Endothelial cell (in vitro differentiated cells): ENCODE measurements at regions not wholly inside any gene's neighbourhood (a gene's known extent, or its start where the extent isn't known, plus 50 kb on each side); places are given as distances from the start of the nearest gene placed in this dataset.

Source experiments
- DNase-seq: peaks from one replicate; pipeline ENCODE4 v3.0.0; 2021; ENCODE audit warnings: low spot score
- H3K27ac Mint-ChIP-seq: one replicate; pipeline ENCODE4 v1.8.0; 2021; ENCODE audit warnings: mixed read lengths, inconsistent platforms; ENCODE audit not compliant: unreplicated experiment
- H3K27me3 Mint-ChIP-seq: one replicate; pipeline ENCODE4 v1.8.0; 2021; ENCODE audit warnings: mild to moderate bottlenecking, moderate library complexity, mixed read lengths, inconsistent platforms; ENCODE audit not compliant: unreplicated experiment
- H3K36me3 Mint-ChIP-seq: one replicate; pipeline ENCODE4 v1.8.0; 2021; ENCODE audit warnings: mild to moderate bottlenecking, low read depth, mixed read lengths, inconsistent platforms; ENCODE audit not compliant: unreplicated experiment
- H3K4me1 Mint-ChIP-seq: one replicate; pipeline ENCODE4 v1.8.0; 2021; ENCODE audit warnings: mild to moderate bottlenecking, mixed read lengths, inconsistent platforms; ENCODE audit not compliant: unreplicated experiment
- H3K4me3 Mint-ChIP-seq: one replicate; pipeline ENCODE4 v1.8.0; 2021; ENCODE audit warnings: mild to moderate bottlenecking, mixed read lengths, inconsistent platforms; ENCODE audit not compliant: unreplicated experiment
- H3K9me3 Mint-ChIP-seq: one replicate; pipeline ENCODE4 v1.8.0; 2021; ENCODE audit warnings: mixed read lengths, inconsistent platforms; ENCODE audit not compliant: unreplicated experiment
- TF ChIP-seq, protein P1 (sequence below): fragments of 200-600 bp; sonication (generic); IDR thresholded peaks from one replicate; pipeline ENCODE4 v1.5.0; 2021; ENCODE audit warnings: antibody characterized with exemption; ENCODE audit not compliant: unreplicated experiment

DNA sequence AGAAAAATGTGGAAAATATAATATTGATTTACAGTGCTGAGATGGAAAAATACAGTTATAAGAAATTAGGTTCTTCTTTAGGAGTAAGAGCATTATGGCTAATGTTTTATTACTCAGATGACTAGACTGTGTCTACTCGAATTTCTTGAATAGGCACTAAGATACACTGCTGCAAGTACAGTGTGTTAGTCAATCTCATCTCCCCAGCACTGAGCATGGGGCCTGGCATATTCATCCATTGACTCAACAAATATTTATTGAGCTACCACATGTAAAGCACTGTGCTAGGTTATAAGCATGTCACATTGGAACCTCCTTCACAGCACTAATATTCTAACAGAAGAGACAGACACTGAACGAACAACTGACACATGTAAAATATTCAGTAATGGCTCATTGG, 242.5 kb upstream of the GPC6 start:
- Mint-ChIP-seq H3K4me3 (no peak overlapping the region), H3K9me3 (no peaks in the 10 kb centered on the region), H3K4me1 (no peaks in the 10 kb centered on the region), H3K27ac (no peak overlapping the region), H3K36me3 (no peaks in the 10 kb centered on the region), H3K27me3 (no peaks in the 10 kb centered on the region)
- DNase-seq, result no peak
- TF ChIP-seq, protein P1, sequence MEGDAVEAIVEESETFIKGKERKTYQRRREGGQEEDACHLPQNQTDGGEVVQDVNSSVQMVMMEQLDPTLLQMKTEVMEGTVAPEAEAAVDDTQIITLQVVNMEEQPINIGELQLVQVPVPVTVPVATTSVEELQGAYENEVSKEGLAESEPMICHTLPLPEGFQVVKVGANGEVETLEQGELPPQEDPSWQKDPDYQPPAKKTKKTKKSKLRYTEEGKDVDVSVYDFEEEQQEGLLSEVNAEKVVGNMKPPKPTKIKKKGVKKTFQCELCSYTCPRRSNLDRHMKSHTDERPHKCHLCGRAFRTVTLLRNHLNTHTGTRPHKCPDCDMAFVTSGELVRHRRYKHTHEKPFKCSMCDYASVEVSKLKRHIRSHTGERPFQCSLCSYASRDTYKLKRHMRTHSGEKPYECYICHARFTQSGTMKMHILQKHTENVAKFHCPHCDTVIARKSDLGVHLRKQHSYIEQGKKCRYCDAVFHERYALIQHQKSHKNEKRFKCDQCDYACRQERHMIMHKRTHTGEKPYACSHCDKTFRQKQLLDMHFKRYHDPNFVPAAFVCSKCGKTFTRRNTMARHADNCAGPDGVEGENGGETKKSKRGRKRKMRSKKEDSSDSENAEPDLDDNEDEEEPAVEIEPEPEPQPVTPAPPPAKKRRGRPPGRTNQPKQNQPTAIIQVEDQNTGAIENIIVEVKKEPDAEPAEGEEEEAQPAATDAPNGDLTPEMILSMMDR, result no peak

DNA sequence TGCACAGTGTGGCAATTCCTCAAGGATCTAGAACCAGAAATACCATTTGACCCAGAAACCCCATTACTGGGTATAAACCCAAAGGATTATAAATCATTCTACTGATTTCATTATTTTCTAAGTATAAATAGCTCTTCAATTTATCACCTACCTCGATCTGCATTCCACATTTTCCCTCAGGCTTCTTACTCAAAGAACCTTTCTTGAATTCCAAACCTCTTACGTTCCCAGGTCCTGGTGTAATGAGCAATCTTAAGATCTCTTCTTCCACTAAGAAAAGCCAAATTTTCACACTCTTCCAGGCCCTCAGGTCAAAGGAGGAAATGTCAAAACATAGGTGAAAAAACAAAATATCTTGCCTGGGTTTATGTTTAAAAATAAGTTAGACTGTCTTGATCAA, 237.3 kb upstream of the GPC6 start:
- Mint-ChIP-seq H3K9me3 (no peaks in the 10 kb centered on the region), H3K4me1 (no peaks in the 10 kb centered on the region), H3K4me3 (no peak overlapping the region), H3K27me3 (peaks cover 1% of the 10 kb centered on the region), H3K27ac (no peak overlapping the region), H3K36me3 (no peaks in the 10 kb centered on the region)
- TF ChIP-seq, protein P1, result no peak
- DNase-seq, result no peak

DNA sequence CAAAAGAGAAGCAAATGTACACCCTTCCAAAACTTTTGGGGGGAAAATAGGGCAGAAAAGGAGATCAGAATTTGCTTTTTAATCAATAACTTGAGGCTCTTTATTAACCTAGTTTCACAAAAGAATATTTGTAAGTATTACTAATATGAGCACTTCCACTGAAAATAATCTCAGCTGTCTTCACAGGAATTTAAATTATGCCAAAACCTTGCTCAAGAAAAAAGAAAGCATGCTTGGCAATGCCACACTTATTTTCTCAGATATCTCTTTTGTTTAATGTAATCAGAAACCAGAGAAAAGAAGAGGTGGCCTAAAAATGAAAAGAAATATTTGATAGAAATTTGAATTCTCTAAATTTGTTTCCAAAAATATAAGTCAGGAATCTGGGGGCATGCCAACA, 234.9 kb upstream of the GPC6 start:
- H3K27ac Mint-ChIP-seq, result no peak overlapping the region
- DNase-seq, result no peak
- TF ChIP-seq, protein P1, result no peak
- H3K36me3 Mint-ChIP-seq, result no peaks in the 10 kb centered on the region
- peaks cover 3% of the 10 kb centered on the region for H3K27me3 Mint-ChIP-seq
- H3K4me1 Mint-ChIP-seq, result no peaks in the 10 kb centered on the region
- H3K9me3 Mint-ChIP-seq, result no peaks in the 10 kb centered on the region
- H3K4me3 Mint-ChIP-seq, result no peak overlapping the region

DNA sequence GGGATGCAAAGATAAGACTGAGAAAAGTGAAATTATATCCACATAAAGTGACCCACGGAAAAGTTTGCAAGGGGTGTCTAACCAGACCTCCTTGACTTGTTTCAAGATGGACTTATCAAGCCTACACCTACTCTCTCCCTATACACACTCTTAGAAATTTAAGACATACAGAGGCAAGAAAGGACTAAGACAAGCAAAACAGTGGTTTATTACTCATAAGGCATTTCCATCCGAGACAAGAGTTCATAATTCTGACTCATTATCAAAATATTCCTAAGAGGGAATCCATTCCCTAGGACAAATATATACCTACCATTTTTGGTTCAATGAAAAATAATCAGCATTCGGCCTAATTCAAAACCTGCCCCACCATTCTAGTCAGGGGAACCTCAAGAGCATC, 232.6 kb upstream of the GPC6 start:
- H3K36me3 Mint-ChIP-seq, result no peaks in the 10 kb centered on the region
- H3K27me3 Mint-ChIP-seq, result peaks cover 3% of the 10 kb centered on the region
- no peak overlapping the region for H3K27ac Mint-ChIP-seq

DNA sequence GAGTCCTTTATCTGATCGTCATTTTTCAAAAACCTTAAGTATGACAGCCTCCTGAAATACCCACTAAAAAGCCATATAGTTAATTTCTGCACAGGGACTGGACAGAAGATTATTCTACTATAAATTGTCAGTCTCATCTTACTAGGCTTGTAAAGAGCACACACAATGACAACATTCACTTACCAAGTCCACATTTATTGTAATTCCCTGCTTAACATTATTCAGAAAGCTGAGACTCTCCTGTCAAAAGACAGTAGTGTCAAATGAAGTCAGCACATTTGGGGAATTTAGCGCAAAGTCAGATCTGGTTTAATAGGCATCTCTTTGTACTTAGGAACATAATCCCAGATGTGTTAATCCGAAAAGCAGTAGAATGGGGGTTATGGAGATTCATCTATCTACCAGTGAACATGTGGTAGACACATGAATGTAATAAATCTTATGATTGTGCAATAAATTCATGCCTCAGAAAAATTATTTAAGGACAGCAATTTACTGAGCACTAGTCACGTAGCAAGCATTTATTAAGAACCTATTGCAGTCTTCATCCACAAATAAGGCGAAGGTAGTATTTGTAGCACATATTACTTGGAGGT, 224.6 kb upstream of the GPC6 start:
- H3K27me3 Mint-ChIP-seq, result no peaks in the 10 kb centered on the region
- TF ChIP-seq, protein P1, result no peak
- no peak overlapping the region for H3K27ac Mint-ChIP-seq
- no peaks in the 10 kb centered on the region for H3K9me3 Mint-ChIP-seq
- H3K36me3 Mint-ChIP-seq, result no peaks in the 10 kb centered on the region
- no peak for DNase-seq
- H3K4me1 Mint-ChIP-seq, result no peaks in the 10 kb centered on the region
- no peak overlapping the region for H3K4me3 Mint-ChIP-seq

More for the DNA sequence above, 232.6 kb upstream of the GPC6 start:
- Mint-ChIP-seq H3K4me3 (no peak overlapping the region), H3K4me1 (no peaks in the 10 kb centered on the region), H3K9me3 (no peaks in the 10 kb centered on the region)
- no peak for DNase-seq
- TF ChIP-seq, protein P1, result no peak
